HCT116 (cell line): ENCODE measurements at regions not wholly inside any gene's neighbourhood (a gene's known extent, or its start where the extent isn't known, plus 50 kb on each side); places are given as distances from the start of the nearest gene placed in this dataset.

ENCODE experiments used
- ATAC-seq: fragments of 200-7000 bp; cut with Tn5 transposase; 2 replicates; pipeline ENCODE4 v1.9.1; 2020; ENCODE audit warnings: mild to moderate bottlenecking, moderate library complexity
- BruUV-seq: library from RNA; stranded (reverse); fragments of 400-500 nt; replicated peaks from 2 replicates; lab custom pipeline; 2021; lab: Mats Ljungman, UMichigan
- CTCF ChIA-PET: fragments of 300-600 bp; sonication (Branson Sonifier 250); formaldehyde crosslinking; loops from one replicate; lab custom pipeline; 2021; ENCODE audit warnings: antibody characterized with exemption; lab: Charles Lee
- POLR2A ChIA-PET: fragments of 300-600, 350-600 bp; sonication (Branson Sonifier 250); formaldehyde crosslinking; loops from one replicate; lab custom pipeline; 2021; ENCODE audit warnings: antibody characterized with exemption; lab: Charles Lee
- RAD21 ChIA-PET, 2 experiments: fragments of 300-600 bp; sonication (Branson Sonifier 250); formaldehyde crosslinking; loops; one replicate each; lab custom pipeline; 2023; ENCODE audit warnings: low total read pairs in 2 of 2; ENCODE audit not compliant: uncharacterized antibody in 2 of 2, unreplicated experiment in 2 of 2, low non-redundant PET in 1 of 2; lab: Charles Lee
- DNase-seq: peaks from one replicate; pipeline ENCODE4 v3.0.0-alpha.2; 2010; ENCODE audit warnings: low read depth, low spot score
- H2AFZ ChIP-seq: fragments of 200-600 bp; shearing (Covaris generic), sonication (generic); 2 replicates; pipeline ENCODE4 v1.6.1; 2017; ENCODE audit warnings: low read depth, mixed run types, mixed read lengths, antibody characterized with exemption, low read length; ENCODE audit not compliant: poor library complexity, severe bottlenecking
- H3K27ac ChIP-seq: 2 replicates; pipeline ENCODE4 v1.5.1; 2012; ENCODE audit warnings: low read depth, low read length
- H3K27me3 ChIP-seq: fragments of 200-600 bp; sonication (generic); 2 replicates; pipeline ENCODE4 v1.6.1; 2016; ENCODE audit warnings: mixed run types, low read length, mixed read lengths; ENCODE audit not compliant: insufficient read depth
- H3K36me3 ChIP-seq, 2 experiments: fragments of 200-500 bp in 1 of 2; fragments of 200-600 bp in 1 of 2; sonication (Bioruptor generic) in 1 of 2; sonication (generic) in 1 of 2; 2 replicates each; pipeline versions ENCODE4 v1.5.1 to v1.6.1; 2014 to 2016; ENCODE audit warnings: low read length in 2 of 2, inconsistent platforms in 1 of 2, mixed read lengths in 1 of 2, mixed run types in 1 of 2; ENCODE audit not compliant: insufficient read depth in 2 of 2, control insufficient read depth in 1 of 2
- H3K4me1 ChIP-seq, 2 experiments: fragments of 200-600 bp in 1 of 2; sonication (generic) in 1 of 2; 2 replicates each; pipeline versions ENCODE4 v1.5.1 to v1.6.1; 2012 to 2017; ENCODE audit warnings: low read length in 2 of 2, inconsistent platforms in 1 of 2, mild to moderate bottlenecking in 1 of 2, mixed read lengths in 1 of 2, mixed run types in 1 of 2, moderate library complexity in 1 of 2; ENCODE audit not compliant: insufficient read depth in 2 of 2, control insufficient read depth in 1 of 2
- H3K4me2 ChIP-seq: fragments of 200-600 bp; sonication (generic); 2 replicates; pipeline ENCODE4 v1.6.1; 2017; ENCODE audit warnings: mixed run types, low read length, mixed read lengths
- H3K4me3 ChIP-seq, 2 experiments: fragments of 200-600 bp in 1 of 2; sonication (generic) in 1 of 2; replicated peaks in 1 of 2; 2 replicates each; pipeline ENCODE4 v1.5.1; 2011 to 2016; ENCODE audit warnings: low read length in 2 of 2, control low read depth in 1 of 2, low read depth in 1 of 2, mild to moderate bottlenecking in 1 of 2, mixed read lengths in 1 of 2, mixed run types in 1 of 2
- H3K79me2 ChIP-seq: fragments of 200-600 bp; sonication (generic); 2 replicates; pipeline ENCODE4 v1.6.1; 2017; ENCODE audit warnings: mild to moderate bottlenecking, mixed run types, low read length, moderate library complexity, mixed read lengths; ENCODE audit not compliant: insufficient read depth
- H3K9ac ChIP-seq: fragments of 200-600 bp; sonication (generic); 2 replicates; pipeline ENCODE4 v1.6.1; 2016; ENCODE audit warnings: low read length, mixed read lengths
- H3K9me2 ChIP-seq: fragments of 200-600 bp; sonication (generic), shearing (Covaris generic); 2 replicates; pipeline ENCODE4 v1.6.1; 2017; ENCODE audit warnings: mixed run types, mild to moderate bottlenecking, moderate library complexity; ENCODE audit not compliant: insufficient read depth
- H3K9me3 ChIP-seq, 2 experiments: fragments of 200-500 bp in 1 of 2; fragments of 200-600 bp in 1 of 2; sonication (Bioruptor generic) in 1 of 2; sonication (generic) in 1 of 2; 2 replicates each; pipeline ENCODE4 v1.6.1; 2014 to 2017; ENCODE audit warnings: low read length in 2 of 2, mixed read lengths in 2 of 2, inconsistent platforms in 1 of 2, low read depth in 1 of 2, mild to moderate bottlenecking in 1 of 2, mixed run types in 1 of 2, moderate library complexity in 1 of 2; ENCODE audit not compliant: control insufficient read depth in 1 of 2, insufficient read depth in 1 of 2
- H4K20me1 ChIP-seq: fragments of 200-600 bp; sonication (generic), shearing (Covaris generic); 2 replicates; pipeline ENCODE4 v1.6.1; 2017; ENCODE audit warnings: mixed run types, mild to moderate bottlenecking, moderate library complexity; ENCODE audit not compliant: insufficient read depth
- CBX3 ChIP-seq: IDR thresholded peaks from 2 replicates; pipeline ENCODE4 v1.6.1; 2012; ENCODE audit warnings: low read depth
- CEBPB ChIP-seq: IDR thresholded peaks from 2 replicates; pipeline ENCODE4 v1.6.1; 2012; ENCODE audit warnings: low read depth
- EGR1 ChIP-seq: IDR thresholded peaks from 2 replicates; pipeline ENCODE4 v1.6.1; 2012; ENCODE audit warnings: low read depth
- ELF1 ChIP-seq: IDR thresholded peaks from 2 replicates; pipeline ENCODE4 v1.6.1; 2012; ENCODE audit warnings: low read depth, borderline replicate concordance
- EZH2 ChIP-seq: fragments of 200-600 bp; sonication (generic); IDR thresholded peaks from 2 replicates; pipeline ENCODE4 v1.6.1; 2017; ENCODE audit warnings: antibody characterized with exemption, mixed run types
- FOSL1 ChIP-seq: IDR thresholded peaks from 2 replicates; pipeline ENCODE4 v1.6.1; 2012; ENCODE audit warnings: low read depth
- JUND ChIP-seq: IDR thresholded peaks from 2 replicates; pipeline ENCODE4 v1.6.1; 2012
- POLR2A ChIP-seq: IDR thresholded peaks from 2 replicates; pipeline ENCODE4 v1.7.0; 2011; ENCODE audit warnings: borderline replicate concordance; ENCODE audit not compliant: insufficient read depth, insufficient read length; ENCODE audit errors: extremely low read depth
- RAD21 ChIP-seq: IDR thresholded peaks from 2 replicates; pipeline ENCODE4 v1.6.1; 2012; ENCODE audit warnings: low read depth, mild to moderate bottlenecking
- SRF ChIP-seq: IDR thresholded peaks from 2 replicates; pipeline ENCODE4 v1.6.1; 2012; ENCODE audit warnings: low read depth
- TCF7L2 ChIP-seq: IDR thresholded peaks from 2 replicates; pipeline ENCODE4 v1.7.0; 2011; ENCODE audit warnings: borderline replicate concordance, inconsistent platforms; ENCODE audit not compliant: insufficient read depth, insufficient read length; ENCODE audit errors: extremely low read depth
- YY1 ChIP-seq: IDR thresholded peaks from 2 replicates; pipeline ENCODE4 v1.6.1; 2011; ENCODE audit warnings: low read length, low read depth, moderate library complexity, mild to moderate bottlenecking; ENCODE audit not compliant: insufficient replicate concordance; ENCODE audit errors: extremely low read depth
- ZFX ChIP-seq: fragments of 450-650 bp; IDR thresholded peaks from 2 replicates; pipeline ENCODE4 v1.6.1; 2017
- ZNF274 ChIP-seq: fragments of 200-500 bp; sonication (Bioruptor generic); IDR thresholded peaks from 2 replicates; pipeline ENCODE4 v1.6.1; 2014; ENCODE audit warnings: mild to moderate bottlenecking, low read depth, low read length, inconsistent platforms
- intact Hi-C: fragments of 100-400 bp; cut with micrococcal nuclease; formaldehyde crosslinking; loops from 2 replicates; pipeline ENCODE4 v1.10.0; 2022
- TF ChIP-seq, protein P1 (sequence below), 3 experiments: fragments of 200-600 bp in 1 of 3; sonication (generic) in 1 of 3; IDR thresholded peaks in 2 of 3; conservative IDR thresholded peaks in 1 of 3; 2 replicates each; pipeline ENCODE4 v1.5.1; 2012 to 2017; ENCODE audit warnings: low read depth in 2 of 3, low read length in 2 of 3, antibody characterized with exemption in 1 of 3, borderline replicate concordance in 1 of 3, control low read depth in 1 of 3, mild to moderate bottlenecking in 1 of 3, mixed read lengths in 1 of 3, mixed run types in 1 of 3, moderate library complexity in 1 of 3; ENCODE audit not compliant: insufficient read depth in 1 of 3
- TF ChIP-seq, protein P2 (sequence below): IDR thresholded peaks from 2 replicates; pipeline ENCODE4 v1.6.1; 2012; ENCODE audit warnings: low read depth
- TF ChIP-seq, protein P3 (sequence below): IDR thresholded peaks from 2 replicates; pipeline ENCODE4 v1.6.1; 2011; ENCODE audit warnings: mild to moderate bottlenecking, low read length, moderate library complexity; ENCODE audit not compliant: insufficient replicate concordance; ENCODE audit errors: extremely low read depth

DNA sequence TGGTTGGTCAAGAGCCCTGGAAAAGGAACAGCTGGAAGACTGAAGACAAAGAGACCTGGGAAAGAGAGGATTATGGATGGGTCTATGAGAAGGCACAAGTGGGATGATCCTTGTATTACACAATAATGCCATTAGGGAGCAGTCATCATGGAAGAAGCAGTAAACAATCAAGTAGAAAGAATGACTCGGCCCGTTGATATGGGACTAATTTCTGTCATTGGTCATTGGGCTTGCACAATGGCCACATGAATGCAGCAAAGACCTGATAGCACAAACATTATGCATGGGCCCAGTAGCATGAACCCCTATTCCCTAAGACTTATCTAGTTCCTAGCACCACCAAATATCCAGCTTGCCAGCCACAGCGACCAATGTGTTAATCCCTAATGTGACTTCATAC lies 390.3 kb upstream of the ZNF507 start:
- CTCF ChIA-PET = no interaction called here
- POLR2A ChIA-PET = no interaction called here
- H2AFZ ChIP-seq = no peak overlapping the region

More for the DNA sequence above, 390.3 kb upstream of the ZNF507 start:
- H3K27me3 ChIP-seq = no peaks in the 10 kb centered on the region
- no peak overlapping the region for H3K4me3 ChIP-seq
- no peaks in the 10 kb centered on the region for H3K9me2 ChIP-seq
- H3K9me3 ChIP-seq = peaks cover 0 to 27% of the 10 kb centered on the region in 2 experiments; a peak in 2 of 4 replicates
- no peak overlapping the region for H3K9ac ChIP-seq
- H3K4me2 ChIP-seq = no peak overlapping the region
- H3K79me2 ChIP-seq = no peaks in the 10 kb centered on the region
- no peak overlapping the region for H3K27ac ChIP-seq
- RAD21 ChIA-PET = no interaction called here
- DNase-seq = no peak
- no TSS peak for BruUV-seq
- no peaks in the 10 kb centered on the region for H3K36me3 ChIP-seq
- intact Hi-C loops = no loop called here
- no peaks in the 10 kb centered on the region for H3K4me1 ChIP-seq
- TF ChIP-seq CBX3 = no peak
- no peak for TF ChIP-seq EGR1
- TF ChIP-seq CEBPB = no peak
- no peak for TF ChIP-seq EZH2
- TF ChIP-seq YY1 = no peak
- TF ChIP-seq, protein P1, sequence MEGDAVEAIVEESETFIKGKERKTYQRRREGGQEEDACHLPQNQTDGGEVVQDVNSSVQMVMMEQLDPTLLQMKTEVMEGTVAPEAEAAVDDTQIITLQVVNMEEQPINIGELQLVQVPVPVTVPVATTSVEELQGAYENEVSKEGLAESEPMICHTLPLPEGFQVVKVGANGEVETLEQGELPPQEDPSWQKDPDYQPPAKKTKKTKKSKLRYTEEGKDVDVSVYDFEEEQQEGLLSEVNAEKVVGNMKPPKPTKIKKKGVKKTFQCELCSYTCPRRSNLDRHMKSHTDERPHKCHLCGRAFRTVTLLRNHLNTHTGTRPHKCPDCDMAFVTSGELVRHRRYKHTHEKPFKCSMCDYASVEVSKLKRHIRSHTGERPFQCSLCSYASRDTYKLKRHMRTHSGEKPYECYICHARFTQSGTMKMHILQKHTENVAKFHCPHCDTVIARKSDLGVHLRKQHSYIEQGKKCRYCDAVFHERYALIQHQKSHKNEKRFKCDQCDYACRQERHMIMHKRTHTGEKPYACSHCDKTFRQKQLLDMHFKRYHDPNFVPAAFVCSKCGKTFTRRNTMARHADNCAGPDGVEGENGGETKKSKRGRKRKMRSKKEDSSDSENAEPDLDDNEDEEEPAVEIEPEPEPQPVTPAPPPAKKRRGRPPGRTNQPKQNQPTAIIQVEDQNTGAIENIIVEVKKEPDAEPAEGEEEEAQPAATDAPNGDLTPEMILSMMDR (IDR thresholded peaks at IDR 0.05 in 2 of 3, conservative IDR thresholded peaks at IDR 0.05 in 1 of 3; ENCODE audit: borderline replicate concordance in 1 of 3, insufficient read depth in 1 of 3, low read depth in 2 of 3, low read length in 2 of 3) = no peak
- TF ChIP-seq SRF = no peak
- TF ChIP-seq TCF7L2 = no peak
- no peak for TF ChIP-seq JUND
- TF ChIP-seq, protein P2, sequence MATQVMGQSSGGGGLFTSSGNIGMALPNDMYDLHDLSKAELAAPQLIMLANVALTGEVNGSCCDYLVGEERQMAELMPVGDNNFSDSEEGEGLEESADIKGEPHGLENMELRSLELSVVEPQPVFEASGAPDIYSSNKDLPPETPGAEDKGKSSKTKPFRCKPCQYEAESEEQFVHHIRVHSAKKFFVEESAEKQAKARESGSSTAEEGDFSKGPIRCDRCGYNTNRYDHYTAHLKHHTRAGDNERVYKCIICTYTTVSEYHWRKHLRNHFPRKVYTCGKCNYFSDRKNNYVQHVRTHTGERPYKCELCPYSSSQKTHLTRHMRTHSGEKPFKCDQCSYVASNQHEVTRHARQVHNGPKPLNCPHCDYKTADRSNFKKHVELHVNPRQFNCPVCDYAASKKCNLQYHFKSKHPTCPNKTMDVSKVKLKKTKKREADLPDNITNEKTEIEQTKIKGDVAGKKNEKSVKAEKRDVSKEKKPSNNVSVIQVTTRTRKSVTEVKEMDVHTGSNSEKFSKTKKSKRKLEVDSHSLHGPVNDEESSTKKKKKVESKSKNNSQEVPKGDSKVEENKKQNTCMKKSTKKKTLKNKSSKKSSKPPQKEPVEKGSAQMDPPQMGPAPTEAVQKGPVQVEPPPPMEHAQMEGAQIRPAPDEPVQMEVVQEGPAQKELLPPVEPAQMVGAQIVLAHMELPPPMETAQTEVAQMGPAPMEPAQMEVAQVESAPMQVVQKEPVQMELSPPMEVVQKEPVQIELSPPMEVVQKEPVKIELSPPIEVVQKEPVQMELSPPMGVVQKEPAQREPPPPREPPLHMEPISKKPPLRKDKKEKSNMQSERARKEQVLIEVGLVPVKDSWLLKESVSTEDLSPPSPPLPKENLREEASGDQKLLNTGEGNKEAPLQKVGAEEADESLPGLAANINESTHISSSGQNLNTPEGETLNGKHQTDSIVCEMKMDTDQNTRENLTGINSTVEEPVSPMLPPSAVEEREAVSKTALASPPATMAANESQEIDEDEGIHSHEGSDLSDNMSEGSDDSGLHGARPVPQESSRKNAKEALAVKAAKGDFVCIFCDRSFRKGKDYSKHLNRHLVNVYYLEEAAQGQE = no peak
- no peak for TF ChIP-seq FOSL1
- no peak for TF ChIP-seq POLR2A
- no peak for TF ChIP-seq RAD21
- TF ChIP-seq, protein P3, sequence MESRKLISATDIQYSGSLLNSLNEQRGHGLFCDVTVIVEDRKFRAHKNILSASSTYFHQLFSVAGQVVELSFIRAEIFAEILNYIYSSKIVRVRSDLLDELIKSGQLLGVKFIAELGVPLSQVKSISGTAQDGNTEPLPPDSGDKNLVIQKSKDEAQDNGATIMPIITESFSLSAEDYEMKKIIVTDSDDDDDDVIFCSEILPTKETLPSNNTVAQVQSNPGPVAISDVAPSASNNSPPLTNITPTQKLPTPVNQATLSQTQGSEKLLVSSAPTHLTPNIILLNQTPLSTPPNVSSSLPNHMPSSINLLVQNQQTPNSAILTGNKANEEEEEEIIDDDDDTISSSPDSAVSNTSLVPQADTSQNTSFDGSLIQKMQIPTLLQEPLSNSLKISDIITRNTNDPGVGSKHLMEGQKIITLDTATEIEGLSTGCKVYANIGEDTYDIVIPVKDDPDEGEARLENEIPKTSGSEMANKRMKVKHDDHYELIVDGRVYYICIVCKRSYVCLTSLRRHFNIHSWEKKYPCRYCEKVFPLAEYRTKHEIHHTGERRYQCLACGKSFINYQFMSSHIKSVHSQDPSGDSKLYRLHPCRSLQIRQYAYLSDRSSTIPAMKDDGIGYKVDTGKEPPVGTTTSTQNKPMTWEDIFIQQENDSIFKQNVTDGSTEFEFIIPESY = no peak
- TF ChIP-seq ZNF274 = no peak
- TF ChIP-seq ZFX = no peak
- TF ChIP-seq ELF1 = no peak
- TF ChIP-seq, all 23 proteins: peak for 0
- no peaks in the 10 kb centered on the region for H4K20me1 ChIP-seq
- ATAC-seq = no peak
